Karpas-422 (cell line): ENCODE measurements at regions not wholly inside any gene's neighbourhood (a gene's known extent, or its start where the extent isn't known, plus 50 kb on each side); places are given as distances from the start of the nearest gene placed in this dataset.

Experiments
- DNase-seq: peaks from one replicate; pipeline ENCODE4 v3.0.0-alpha.2; 2015
- H2AFZ ChIP-seq: fragments of 200-600 bp; sonication (generic); 2 replicates; pipeline ENCODE4 v1.6.1; 2014; ENCODE audit warnings: antibody characterized with exemption, low read length, mixed read lengths
- H3K27ac ChIP-seq: fragments of 200-600 bp; sonication (generic); 2 replicates; pipeline ENCODE4 v1.5.1; 2014; ENCODE audit warnings: mild to moderate bottlenecking, low read length, moderate library complexity
- H3K27me3 ChIP-seq: fragments of 200-600 bp; sonication (generic); 2 replicates; pipeline ENCODE4 v1.6.1; 2014; ENCODE audit warnings: low read length, mixed read lengths
- H3K36me3 ChIP-seq: fragments of 200-600 bp; sonication (generic); 2 replicates; pipeline ENCODE4 v1.6.1; 2014; ENCODE audit warnings: low read length, mixed read lengths; ENCODE audit not compliant: insufficient read depth
- H3K4me1 ChIP-seq: fragments of 200-600 bp; sonication (generic); 2 replicates; pipeline ENCODE4 v1.6.1; 2014; ENCODE audit warnings: mild to moderate bottlenecking, low read length, mixed read lengths
- H3K4me2 ChIP-seq: fragments of 200-600 bp; sonication (generic); 2 replicates; pipeline ENCODE4 v1.6.1; 2014; ENCODE audit warnings: low read length, low read depth, mild to moderate bottlenecking; ENCODE audit not compliant: poor library complexity, severe bottlenecking
- H3K4me3 ChIP-seq: fragments of 200-600 bp; sonication (generic); 2 replicates; pipeline ENCODE4 v1.5.1; 2014; ENCODE audit warnings: mild to moderate bottlenecking, antibody characterized with exemption, low read length, mixed read lengths
- H3K79me2 ChIP-seq: fragments of 200-600 bp; sonication (generic); 2 replicates; pipeline ENCODE4 v1.6.1; 2014; ENCODE audit warnings: mild to moderate bottlenecking, low read length, mixed read lengths
- H3K9ac ChIP-seq: fragments of 200-600 bp; sonication (generic); 2 replicates; pipeline ENCODE4 v1.6.0; 2014; ENCODE audit warnings: low read length
- H3K9me2 ChIP-seq: fragments of 200-600 bp; sonication (generic), shearing (Covaris generic); replicated peaks from 2 replicates; pipeline ENCODE4 v1.6.0; 2014; ENCODE audit warnings: mild to moderate bottlenecking, low read length, moderate library complexity; ENCODE audit not compliant: insufficient read depth
- H3K9me3 ChIP-seq: fragments of 300-700, 200-600 bp; sonication (generic); 2 replicates; pipeline ENCODE4 v1.6.1; 2014; ENCODE audit warnings: low read length, mixed read lengths
- H4K20me1 ChIP-seq: fragments of 200-600 bp; sonication (generic); 2 replicates; pipeline ENCODE4 v1.6.1; 2014; ENCODE audit warnings: mild to moderate bottlenecking, antibody characterized with exemption, low read length, low read depth; ENCODE audit not compliant: insufficient read depth

GRCh38 chr4:84050015-84050414 lies 449.1 kb downstream of the NKX6-1 start:
- Histone ChIP-seq H3K79me2 (no peaks in the 10 kb centered on the region), H3K4me3 (no peak overlapping the region), H3K4me1 (no peaks in the 10 kb centered on the region)

GRCh38 chr4:84046551-84046950 lies 452.5 kb downstream of the NKX6-1 start:
- Histone ChIP-seq H3K4me1 (peaks cover 2% of the 10 kb centered on the region), H3K9ac (no peak overlapping the region), H3K4me2 (no peak overlapping the region), H3K9me2 (no peaks in the 10 kb centered on the region), H3K9me3 (no peaks in the 10 kb centered on the region), H4K20me1 (no peaks in the 10 kb centered on the region), H3K36me3 (no peaks in the 10 kb centered on the region), H3K79me2 (no peaks in the 10 kb centered on the region), H3K27ac (no peak overlapping the region), H2AFZ (no peak overlapping the region), H3K27me3 (no peaks in the 10 kb centered on the region), H3K4me3 (no peak overlapping the region)
- DNase-seq: no peak

More at GRCh38 chr4:84050015-84050414, 449.1 kb downstream of the NKX6-1 start:
- Histone ChIP-seq H3K9me3 (no peaks in the 10 kb centered on the region), H3K36me3 (no peaks in the 10 kb centered on the region), H2AFZ (no peak overlapping the region), H3K9me2 (no peaks in the 10 kb centered on the region), H3K9ac (no peak overlapping the region), H3K27ac (no peak overlapping the region), H4K20me1 (no peaks in the 10 kb centered on the region), H3K27me3 (no peaks in the 10 kb centered on the region), H3K4me2 (no peak overlapping the region)
- no peak for DNase-seq

GRCh38 chr4:84041426-84041825 lies 457.7 kb downstream of the NKX6-1 start:
- Histone ChIP-seq H3K4me3 (no peak overlapping the region), H3K27me3 (0 out of 2 replicates have a peak, but pooled peaks cover 2% of the 10 kb centered on the region), H3K9me3 (no peaks in the 10 kb centered on the region), H3K4me1 (peaks cover 6% of the 10 kb centered on the region), H3K9me2 (no peaks in the 10 kb centered on the region), H2AFZ (no peak overlapping the region), H3K4me2 (no peak overlapping the region), H3K79me2 (no peaks in the 10 kb centered on the region), H3K27ac (no peak overlapping the region), H3K9ac (no peak overlapping the region), H3K36me3 (no peaks in the 10 kb centered on the region), H4K20me1 (no peaks in the 10 kb centered on the region)
- DNase-seq: no peak

GRCh38 chr4:84035568-84035967 lies 463.5 kb downstream of the NKX6-1 start:
- no peak for DNase-seq
- 0 out of 2 replicates have a peak, but pooled peaks cover 2% of the 10 kb centered on the region for H3K27me3 ChIP-seq
- H3K27ac ChIP-seq: no peak overlapping the region
- no peaks in the 10 kb centered on the region for H3K79me2 ChIP-seq
- no peak overlapping the region for H2AFZ ChIP-seq
- no peak overlapping the region for H3K4me3 ChIP-seq
- H3K9me2 ChIP-seq: no peaks in the 10 kb centered on the region
- no peaks in the 10 kb centered on the region for H3K36me3 ChIP-seq
- H3K4me1 ChIP-seq: no peaks in the 10 kb centered on the region
- H3K9ac ChIP-seq: no peak overlapping the region
- H3K4me2 ChIP-seq: no peak overlapping the region
- no peaks in the 10 kb centered on the region for H4K20me1 ChIP-seq
- no peaks in the 10 kb centered on the region for H3K9me3 ChIP-seq

GRCh38 chr4:84032372-84032771 lies 466.7 kb downstream of the NKX6-1 start:
- no peak overlapping the region for H3K4me2 ChIP-seq
- H3K27me3 ChIP-seq: no peaks in the 10 kb centered on the region
- no peak overlapping the region for H3K9ac ChIP-seq
- no peak overlapping the region for H3K4me3 ChIP-seq
- no peaks in the 10 kb centered on the region for H3K4me1 ChIP-seq
- no peak overlapping the region for H3K27ac ChIP-seq
- H4K20me1 ChIP-seq: no peaks in the 10 kb centered on the region
- no peak overlapping the region for H2AFZ ChIP-seq
- no peaks in the 10 kb centered on the region for H3K36me3 ChIP-seq
- DNase-seq: no peak
- H3K79me2 ChIP-seq: no peaks in the 10 kb centered on the region
- H3K9me2 ChIP-seq: no peaks in the 10 kb centered on the region
- no peaks in the 10 kb centered on the region for H3K9me3 ChIP-seq

GRCh38 chr4:84031401-84031800 lies 467.7 kb downstream of the NKX6-1 start:
- H3K9me3 ChIP-seq: no peaks in the 10 kb centered on the region
- no peaks in the 10 kb centered on the region for H3K4me1 ChIP-seq
- H3K27ac ChIP-seq: no peak overlapping the region
- H3K27me3 ChIP-seq: no peaks in the 10 kb centered on the region
- no peak overlapping the region for H3K9ac ChIP-seq
- H3K4me3 ChIP-seq: no peak overlapping the region
- no peaks in the 10 kb centered on the region for H4K20me1 ChIP-seq
- H2AFZ ChIP-seq: no peak overlapping the region
- no peak overlapping the region for H3K4me2 ChIP-seq
- H3K79me2 ChIP-seq: no peaks in the 10 kb centered on the region
- no peaks in the 10 kb centered on the region for H3K9me2 ChIP-seq
- DNase-seq: no peak
- H3K36me3 ChIP-seq: no peaks in the 10 kb centered on the region

- Histone ChIP-seq H2AFZ (no peak overlapping the region), H3K27me3 (no peaks in the 10 kb centered on the region), H3K9me3 (no peaks in the 10 kb centered on the region), H3K4me3 (no peak overlapping the region), H3K9ac (no peak overlapping the region), H3K27ac (no peak overlapping the region), H3K4me1 (no peaks in the 10 kb centered on the region), H3K36me3 (no peaks in the 10 kb centered on the region), H3K9me2 (no peaks in the 10 kb centered on the region), H3K4me2 (no peak overlapping the region), H4K20me1 (no peaks in the 10 kb centered on the region), H3K79me2 (no peaks in the 10 kb centered on the region)
- DNase-seq: no peak
Observed at GRCh38 chr4:84028340-84028739, 470.8 kb downstream of the NKX6-1 start.

- H3K36me3 ChIP-seq: no peaks in the 10 kb centered on the region
- H3K79me2 ChIP-seq: no peaks in the 10 kb centered on the region
- no peaks in the 10 kb centered on the region for H3K4me1 ChIP-seq
- H2AFZ ChIP-seq: no peak overlapping the region
- H4K20me1 ChIP-seq: no peaks in the 10 kb centered on the region
- H3K4me2 ChIP-seq: no peak overlapping the region
- no peak for DNase-seq
- H3K4me3 ChIP-seq: no peak overlapping the region
- no peak overlapping the region for H3K27ac ChIP-seq
- H3K9ac ChIP-seq: no peak overlapping the region
- no peaks in the 10 kb centered on the region for H3K27me3 ChIP-seq
- H3K9me2 ChIP-seq: no peaks in the 10 kb centered on the region
- H3K9me3 ChIP-seq: no peaks in the 10 kb centered on the region
Observed at GRCh38 chr4:84024405-84024804, 474.7 kb downstream of the NKX6-1 start.

GRCh38 chr4:84022564-84022963 lies 476.5 kb downstream of the NKX6-1 start:
- Histone ChIP-seq H3K9ac (no peak overlapping the region), H2AFZ (no peak overlapping the region), H3K27me3 (no peaks in the 10 kb centered on the region), H3K4me1 (no peaks in the 10 kb centered on the region), H3K9me2 (no peaks in the 10 kb centered on the region), H3K9me3 (no peaks in the 10 kb centered on the region), H3K79me2 (no peaks in the 10 kb centered on the region), H4K20me1 (no peaks in the 10 kb centered on the region), H3K36me3 (no peaks in the 10 kb centered on the region), H3K27ac (no peak overlapping the region), H3K4me2 (no peak overlapping the region), H3K4me3 (no peak overlapping the region)
- DNase-seq: no peak
